BLaER1 (cell line): ENCODE measurements at regions not wholly inside any gene's neighbourhood (a gene's known extent, or its start where the extent isn't known, plus 50 kb on each side); places are given as distances from the start of the nearest gene placed in this dataset.

ENCODE experiments used
- H3K27ac ChIP-seq: shearing (Covaris generic); formaldehyde crosslinking; 2 replicates; pipeline ENCODE4 v1.8.1; 2022
- H3K27me3 ChIP-seq: shearing (Covaris generic); formaldehyde crosslinking; 2 replicates; pipeline ENCODE4 v1.8.1; 2022
- H3K36me3 ChIP-seq: shearing (Covaris generic); formaldehyde crosslinking; 2 replicates; pipeline ENCODE4 v1.8.1; 2022
- H3K4me1 ChIP-seq: shearing (Covaris generic); formaldehyde crosslinking; 2 replicates; pipeline ENCODE4 v1.8.1; 2022
- H3K4me2 ChIP-seq: shearing (Covaris generic); formaldehyde crosslinking; 2 replicates; pipeline ENCODE4 v1.8.1; 2022
- H3K4me3 ChIP-seq: shearing (Covaris generic); formaldehyde crosslinking; 2 replicates; pipeline ENCODE4 v1.8.1; 2022
- H3K9ac ChIP-seq: shearing (Covaris generic); formaldehyde crosslinking; 2 replicates; pipeline ENCODE4 v1.8.1; 2022
- H3K9me3 ChIP-seq: shearing (Covaris generic); formaldehyde crosslinking; 2 replicates; pipeline ENCODE4 v1.8.1; 2022
- H4K20me1 ChIP-seq: shearing (Covaris generic); formaldehyde crosslinking; 2 replicates; pipeline ENCODE4 v1.8.1; 2022
- Cebpa-rat ChIP-seq: shearing (Covaris generic); IDR thresholded peaks from 2 replicates; pipeline ENCODE4 v1.8.1; 2022

GRCh38 chr22:48649466-48649865, 1178.2 kb downstream of the BRD1 start:
- no peaks in the 10 kb centered on the region for H3K9me3 ChIP-seq
- no peak overlapping the region for H3K4me3 ChIP-seq
- no peak for TF ChIP-seq Cebpa-rat
- no peaks in the 10 kb centered on the region; the same call in 1 of the 2 replicates for H3K36me3 ChIP-seq
- H3K9ac ChIP-seq = no peak overlapping the region
- peaks cover 41% of the 10 kb centered on the region for H4K20me1 ChIP-seq
- peaks cover 56% of the 10 kb centered on the region for H3K4me1 ChIP-seq
- H3K4me2 ChIP-seq = no peak overlapping the region
- no peak overlapping the region for H3K27ac ChIP-seq
- H3K27me3 ChIP-seq = no peaks in the 10 kb centered on the region

- no peaks in the 10 kb centered on the region for H3K27me3 ChIP-seq
- H4K20me1 ChIP-seq = peaks cover 45% of the 10 kb centered on the region
- H3K9me3 ChIP-seq = no peaks in the 10 kb centered on the region
- no peak overlapping the region for H3K27ac ChIP-seq
- H3K36me3 ChIP-seq = no peaks in the 10 kb centered on the region; the same call in 1 of the 2 replicates
- peaks cover 58% of the 10 kb centered on the region for H3K4me1 ChIP-seq
- H3K9ac ChIP-seq = no peak overlapping the region
- no peak overlapping the region for H3K4me3 ChIP-seq
- no peak overlapping the region for H3K4me2 ChIP-seq
- TF ChIP-seq Cebpa-rat = no peak
Measured at GRCh38 chr22:48649031-48649430, 1178.6 kb downstream of the BRD1 start.

- Histone ChIP-seq H3K27ac (0 out of 2 replicates have a peak overlapping the region, but pooled peaks have one; percentile 4), H4K20me1 (peaks cover 49% of the 10 kb centered on the region), H3K9me3 (no peaks in the 10 kb centered on the region), H3K4me1 (peaks cover 69% of the 10 kb centered on the region), H3K9ac (no peak overlapping the region), H3K4me2 (no peak overlapping the region), H3K27me3 (no peaks in the 10 kb centered on the region), H3K4me3 (no peak overlapping the region), H3K36me3 (no peaks in the 10 kb centered on the region; the same call in 1 of the 2 replicates)
- no peak for TF ChIP-seq Cebpa-rat
Measured at GRCh38 chr22:48647606-48648515, 1179.8 kb downstream of the BRD1 start.

- H3K36me3 ChIP-seq = no peaks in the 10 kb centered on the region; the same call in 1 of the 2 replicates
- peaks cover 43% of the 10 kb centered on the region for H4K20me1 ChIP-seq
- no peaks in the 10 kb centered on the region for H3K9me3 ChIP-seq
- no peak overlapping the region for H3K27ac ChIP-seq
- H3K4me3 ChIP-seq = no peak overlapping the region
- peaks cover 70% of the 10 kb centered on the region for H3K4me1 ChIP-seq
- H3K4me2 ChIP-seq = peak overlapping the region; percentile 96; the same call in 1 of the 2 replicates
- no peaks in the 10 kb centered on the region for H3K27me3 ChIP-seq
- TF ChIP-seq Cebpa-rat = no peak
- no peak overlapping the region for H3K9ac ChIP-seq
Measured at GRCh38 chr22:48647051-48647450, 1180.6 kb downstream of the BRD1 start.

- H3K27ac ChIP-seq = 0 out of 2 replicates have a peak overlapping the region, but pooled peaks have one; percentile 13
- H3K4me2 ChIP-seq = peak overlapping the region; percentile 96
- H3K9me3 ChIP-seq = no peaks in the 10 kb centered on the region
- peaks cover 70% of the 10 kb centered on the region for H3K4me1 ChIP-seq
- no peak overlapping the region for H3K4me3 ChIP-seq
- no peaks in the 10 kb centered on the region for H3K27me3 ChIP-seq
- peaks cover 43% of the 10 kb centered on the region for H4K20me1 ChIP-seq
- no peak overlapping the region for H3K9ac ChIP-seq
- H3K36me3 ChIP-seq = no peaks in the 10 kb centered on the region; the same call in 1 of the 2 replicates
- TF ChIP-seq Cebpa-rat = no peak
Measured at GRCh38 chr22:48646216-48646925, 1181.3 kb downstream of the BRD1 start.

- peaks cover 69% of the 10 kb centered on the region for H3K4me1 ChIP-seq
- no peak overlapping the region for H3K4me3 ChIP-seq
- H3K4me2 ChIP-seq = peak overlapping the region; percentile 96
- H3K9me3 ChIP-seq = no peaks in the 10 kb centered on the region
- H3K27me3 ChIP-seq = no peaks in the 10 kb centered on the region
- peaks cover 41% of the 10 kb centered on the region for H4K20me1 ChIP-seq
- H3K27ac ChIP-seq = 0 out of 2 replicates have a peak overlapping the region, but pooled peaks have one; percentile 13
- H3K9ac ChIP-seq = no peak overlapping the region
- TF ChIP-seq Cebpa-rat = no peak
- no peaks in the 10 kb centered on the region; the same call in 1 of the 2 replicates for H3K36me3 ChIP-seq
Measured at GRCh38 chr22:48645766-48646165, 1181.9 kb downstream of the BRD1 start.

GRCh38 chr22:48644997-48645396, 1182.7 kb downstream of the BRD1 start:
- Histone ChIP-seq H3K9me3 (no peaks in the 10 kb centered on the region), H4K20me1 (peaks cover 36% of the 10 kb centered on the region), H3K4me1 (peaks cover 72% of the 10 kb centered on the region), H3K9ac (no peak overlapping the region), H3K27me3 (no peaks in the 10 kb centered on the region), H3K4me2 (peak overlapping the region; percentile 96), H3K27ac (no peak overlapping the region), H3K4me3 (peak overlapping the region; percentile 1; the same call in 1 of the 2 replicates), H3K36me3 (no peaks in the 10 kb centered on the region; the same call in 1 of the 2 replicates)
- no peak for TF ChIP-seq Cebpa-rat

GRCh38 chr22:48644108-48644507, 1183.6 kb downstream of the BRD1 start:
- no peaks in the 10 kb centered on the region for H3K9me3 ChIP-seq
- no peak overlapping the region for H3K9ac ChIP-seq
- peaks cover 31% of the 10 kb centered on the region for H4K20me1 ChIP-seq
- H3K36me3 ChIP-seq = no peaks in the 10 kb centered on the region; the same call in 1 of the 2 replicates
- H3K4me3 ChIP-seq = peak overlapping the region; percentile 1; the same call in 1 of the 2 replicates
- H3K27ac ChIP-seq = no peak overlapping the region
- peak overlapping the region; percentile 96 for H3K4me2 ChIP-seq
- no peaks in the 10 kb centered on the region for H3K27me3 ChIP-seq
- peaks cover 81% of the 10 kb centered on the region for H3K4me1 ChIP-seq
- no peak for TF ChIP-seq Cebpa-rat

GRCh38 chr22:48643066-48643731, 1184.5 kb downstream of the BRD1 start:
- Histone ChIP-seq H3K4me1 (peaks cover 90% of the 10 kb centered on the region), H3K9ac (0 out of 2 replicates have a peak overlapping the region, but pooled peaks have one; percentile 19), H3K4me2 (peak overlapping the region; percentile 96), H3K36me3 (no peaks in the 10 kb centered on the region; the same call in 1 of the 2 replicates), H3K27ac (peak overlapping the region; percentile 41; the same call in 1 of the 2 replicates), H3K9me3 (no peaks in the 10 kb centered on the region), H4K20me1 (peaks cover 28% of the 10 kb centered on the region), H3K27me3 (no peaks in the 10 kb centered on the region), H3K4me3 (no peak overlapping the region)
- no peak for TF ChIP-seq Cebpa-rat
